OCI-LY3 (cell line): ENCODE measurements at regions not wholly inside any gene's neighbourhood (a gene's known extent, or its start where the extent isn't known, plus 50 kb on each side); places are given as distances from the start of the nearest gene placed in this dataset.

Source experiments
- H2AFZ ChIP-seq: fragments of 200-600, 300-600 bp; shearing (Covaris generic); 2 replicates; pipeline ENCODE4 v1.6.0; 2014; ENCODE audit warnings: antibody characterized with exemption, low read depth, low read length
- H3K27ac ChIP-seq: fragments of 200-600, 300-600 bp; sonication (generic); 2 replicates; pipeline ENCODE4 v1.5.1; 2014; ENCODE audit warnings: mild to moderate bottlenecking, low read length, moderate library complexity, mixed read lengths
- H3K27me3 ChIP-seq: fragments of 200-600, 300-600 bp; sonication (generic); 2 replicates; pipeline ENCODE4 v1.6.1; 2014; ENCODE audit warnings: low read depth, low read length, mixed read lengths
- H3K36me3 ChIP-seq: fragments of 200-600, 300-600 bp; sonication (generic); replicated peaks from 2 replicates; pipeline ENCODE3; 2014; ENCODE audit warnings: low read depth, low read length, mixed read lengths
- H3K4me1 ChIP-seq: fragments of 300-600, 200-600 bp; sonication (generic); 2 replicates; pipeline ENCODE4 v1.6.1; 2014; ENCODE audit warnings: low read length, mixed read lengths
- H3K4me2 ChIP-seq: fragments of 200-600, 300-600 bp; sonication (generic); 2 replicates; pipeline ENCODE4 v1.6.1; 2014; ENCODE audit warnings: low read length, mixed read lengths
- H3K4me3 ChIP-seq: fragments of 300-600, 200-600 bp; sonication (generic); 2 replicates; pipeline ENCODE4 v1.5.1; 2014; ENCODE audit warnings: antibody characterized with exemption, mild to moderate bottlenecking, low read length, moderate library complexity
- H3K79me2 ChIP-seq: fragments of 300-600, 200-600 bp; shearing (Covaris generic); 2 replicates; pipeline ENCODE4 v1.6.1; 2014; ENCODE audit warnings: mild to moderate bottlenecking, low read length, mixed read lengths
- H3K9ac ChIP-seq: fragments of 300-600, 200-600 bp; shearing (Covaris generic); 2 replicates; pipeline ENCODE4 v1.6.0; 2014; ENCODE audit warnings: mild to moderate bottlenecking, low read length, moderate library complexity
- H3K9me3 ChIP-seq: fragments of 200-600, 300-600 bp; shearing (Covaris generic); 2 replicates; pipeline ENCODE4 v1.6.1; 2014; ENCODE audit warnings: low read length, mixed read lengths; ENCODE audit not compliant: insufficient read depth
- H4K20me1 ChIP-seq: fragments of 200-600, 300-600 bp; sonication (generic); 2 replicates; pipeline ENCODE4 v1.6.1; 2016; ENCODE audit warnings: low read length, mixed read lengths; ENCODE audit not compliant: insufficient read depth
- CTCF ChIP-seq: fragments of 200-600, 300-600 bp; sonication (generic); IDR thresholded peaks from 2 replicates; pipeline ENCODE4 v1.5.1; 2014; ENCODE audit warnings: antibody characterized with exemption, low read length, low read depth
- EZH2phosphoT487 ChIP-seq: fragments of 200-600 bp; shearing (Covaris generic); IDR thresholded peaks from 2 replicates; pipeline ENCODE4 v1.6.1; 2018; ENCODE audit warnings: antibody characterized with exemption, mixed run types, low read depth

GRCh38 chr11:79515781-79516180 is 75.0 kb upstream of the TENM4 start:
- H3K79me2 ChIP-seq = no peaks in the 10 kb centered on the region
- H3K4me2 ChIP-seq = no peak overlapping the region
- H3K4me1 ChIP-seq = peaks cover 14% of the 10 kb centered on the region
- TF ChIP-seq EZH2phosphoT487 (no peak), CTCF (no peak)
- H3K36me3 ChIP-seq = no peaks in the 10 kb centered on the region
- no peaks in the 10 kb centered on the region for H4K20me1 ChIP-seq
- no peaks in the 10 kb centered on the region for H3K27me3 ChIP-seq
- no peak overlapping the region for H3K4me3 ChIP-seq
- H3K27ac ChIP-seq = no peak overlapping the region
- no peaks in the 10 kb centered on the region for H3K9me3 ChIP-seq
- H3K9ac ChIP-seq = no peak overlapping the region
- H2AFZ ChIP-seq = no peak overlapping the region

GRCh38 chr11:79514695-79515094 is 73.9 kb upstream of the TENM4 start:
- Histone ChIP-seq H3K4me3 (no peak overlapping the region), H3K9ac (no peak overlapping the region), H3K4me1 (peaks cover 14% of the 10 kb centered on the region), H4K20me1 (no peaks in the 10 kb centered on the region), H3K27ac (no peak overlapping the region), H3K27me3 (no peaks in the 10 kb centered on the region), H3K9me3 (no peaks in the 10 kb centered on the region), H3K36me3 (no peaks in the 10 kb centered on the region), H2AFZ (no peak overlapping the region), H3K79me2 (no peaks in the 10 kb centered on the region), H3K4me2 (no peak overlapping the region)
- TF ChIP-seq CTCF (no peak), EZH2phosphoT487 (no peak)

- H3K4me3 ChIP-seq = no peak overlapping the region
- TF ChIP-seq CTCF (no peak), EZH2phosphoT487 (no peak)
- no peak overlapping the region for H3K9ac ChIP-seq
- H2AFZ ChIP-seq = no peak overlapping the region
- H4K20me1 ChIP-seq = no peaks in the 10 kb centered on the region
- no peaks in the 10 kb centered on the region for H3K9me3 ChIP-seq
- H3K27me3 ChIP-seq = no peaks in the 10 kb centered on the region
- H3K4me2 ChIP-seq = no peak overlapping the region
- no peaks in the 10 kb centered on the region for H3K79me2 ChIP-seq
- H3K4me1 ChIP-seq = peaks cover 14% of the 10 kb centered on the region
- H3K27ac ChIP-seq = no peak overlapping the region
- H3K36me3 ChIP-seq = no peaks in the 10 kb centered on the region
Measured at GRCh38 chr11:79514290-79514689, 73.5 kb upstream of the TENM4 start.

- Histone ChIP-seq H3K4me3 (no peak overlapping the region), H3K9ac (no peak overlapping the region), H3K36me3 (no peaks in the 10 kb centered on the region), H3K9me3 (no peaks in the 10 kb centered on the region), H3K79me2 (no peaks in the 10 kb centered on the region), H3K27ac (peak overlapping the region; percentile 2; the same call in 1 of the 2 replicates), H4K20me1 (no peaks in the 10 kb centered on the region), H3K4me1 (peaks cover 14% of the 10 kb centered on the region), H3K4me2 (peak overlapping the region; percentile 48), H3K27me3 (no peaks in the 10 kb centered on the region), H2AFZ (peak overlapping the region; percentile 35; the same call in 1 of the 2 replicates)
- no peak for TF ChIP-seq EZH2phosphoT487
- TF ChIP-seq CTCF = no peak
Measured at GRCh38 chr11:79512706-79513469, 72.1 kb upstream of the TENM4 start.
